Vagina (tissue), 2 donors: ENCODE measurements at regions not wholly inside any gene's neighbourhood (a gene's known extent, or its start where the extent isn't known, plus 50 kb on each side); places are given as distances from the start of the nearest gene placed in this dataset.

Experiments
- CTCF ChIP-seq, 3 experiments: fragments of 450-650 bp in 2 of 3; fragments of 200-600 bp in 1 of 3; sonication (generic) in 1 of 3; IDR thresholded peaks; one replicate each; pipeline ENCODE4 v1.5.1; 2017 to 2019; ENCODE audit warnings: antibody characterized with exemption in 3 of 3, mild to moderate bottlenecking in 2 of 3, moderate library complexity in 2 of 3
- POLR2A ChIP-seq, 2 donors: fragments of 450-650 bp; IDR thresholded peaks; one replicate each; pipeline ENCODE4 v1.6.1; 2017; ENCODE audit warnings: antibody characterized with exemption in 2 of 2, mild to moderate bottlenecking in 2 of 2, moderate library complexity in 2 of 2
- POLR2AphosphoS5 ChIP-seq, 2 donors: sonication (generic); formaldehyde crosslinking; IDR thresholded peaks; one replicate each; pipeline ENCODE4 v1.9.0; 2017; ENCODE audit warnings: antibody characterized with exemption in 2 of 2, mild to moderate bottlenecking in 2 of 2, low read depth in 1 of 2; ENCODE audit not compliant: insufficient read depth in 1 of 2

GRCh38 chr5:103881560-103881959 lies 319.0 kb upstream of the NUDT12 start:
- no peak for TF ChIP-seq CTCF (IDR thresholded peaks at IDR 0.05)
- no peak for TF ChIP-seq POLR2A (IDR thresholded peaks at IDR 0.05)
- no peak for TF ChIP-seq POLR2AphosphoS5 (IDR thresholded peaks at IDR 0.05; ENCODE audit: insufficient read depth in 1 of 2, low read depth in 1 of 2)
